Medulla oblongata (tissue), 1 donor: ENCODE measurements at regions not wholly inside any gene's neighbourhood (a gene's known extent, or its start where the extent isn't known, plus 50 kb on each side); places are given as distances from the start of the nearest gene placed in this dataset.

Experiments
- DNase-seq: peaks from one replicate; pipeline ENCODE4 v3.0.0-alpha.2; 2015; ENCODE audit errors: extremely low spot score

GRCh38 chr14:58697930-58698642 is 60.3 kb downstream of the DACT1 start:
- DNase-seq: peak; percentile 40

- no peak for DNase-seq
These were observed 62.0 kb downstream of the DACT1 start for GRCh38 chr14:58699681-58700205.

GRCh38 chr14:58701156-58701555 is 63.4 kb downstream of the DACT1 start:
- DNase-seq: peak; percentile 51

- no peak for DNase-seq
These were observed 63.8 kb downstream of the DACT1 start for GRCh38 chr14:58701604-58702003.

- DNase-seq: no peak
These were observed 64.8 kb downstream of the DACT1 start for GRCh38 chr14:58702441-58703160.

- no peak for DNase-seq
These were observed 65.4 kb downstream of the DACT1 start for GRCh38 chr14:58703161-58703506.

- no peak for DNase-seq
These were observed 67.3 kb downstream of the DACT1 start for GRCh38 chr14:58705066-58705465.

- no peak for DNase-seq
These were observed 70.2 kb downstream of the DACT1 start for GRCh38 chr14:58707949-58708348.

- no peak for DNase-seq
These were observed 72.2 kb downstream of the DACT1 start for GRCh38 chr14:58709949-58710348.

- no peak for DNase-seq
These were observed 73.6 kb downstream of the DACT1 start for GRCh38 chr14:58711382-58711781.

- DNase-seq: no peak
These were observed 74.6 kb downstream of the DACT1 start for GRCh38 chr14:58712357-58712756.

GRCh38 chr14:58713677-58714076 is 75.9 kb downstream of the DACT1 start:
- DNase-seq: no peak

- DNase-seq: no peak
These were observed 78.9 kb downstream of the DACT1 start for GRCh38 chr14:58716706-58717105.

- DNase-seq: no peak
These were observed 79.4 kb downstream of the DACT1 start for GRCh38 chr14:58717211-58717610.

GRCh38 chr14:58717813-58718212 is 80.1 kb downstream of the DACT1 start:
- no peak for DNase-seq

GRCh38 chr14:58718226-58719205 is 80.8 kb downstream of the DACT1 start:
- DNase-seq: no peak

- DNase-seq: no peak
These were observed 84.0 kb downstream of the DACT1 start for GRCh38 chr14:58721723-58722122.

GRCh38 chr14:58722441-58722840 is 84.7 kb downstream of the DACT1 start:
- DNase-seq: no peak

GRCh38 chr14:58724206-58724605 is 86.4 kb downstream of the DACT1 start:
- no peak for DNase-seq

GRCh38 chr14:58724702-58725101 is 86.9 kb downstream of the DACT1 start:
- DNase-seq: no peak

- no peak for DNase-seq
These were observed 87.5 kb downstream of the DACT1 start for GRCh38 chr14:58725226-58725625.

GRCh38 chr14:58725871-58726270 is 88.1 kb downstream of the DACT1 start:
- no peak for DNase-seq
